ENCODE measurements at regions not wholly inside any gene's neighbourhood (a gene's known extent, or its start where the extent isn't known, plus 50 kb on each side); places are given as distances from the start of the nearest gene placed in this dataset.
"Not testable (repeated sequence)": the region's sequence is repeated elsewhere in the genome, so short reads cannot be mapped to it uniquely, and the experiment has no call there.

DNA sequence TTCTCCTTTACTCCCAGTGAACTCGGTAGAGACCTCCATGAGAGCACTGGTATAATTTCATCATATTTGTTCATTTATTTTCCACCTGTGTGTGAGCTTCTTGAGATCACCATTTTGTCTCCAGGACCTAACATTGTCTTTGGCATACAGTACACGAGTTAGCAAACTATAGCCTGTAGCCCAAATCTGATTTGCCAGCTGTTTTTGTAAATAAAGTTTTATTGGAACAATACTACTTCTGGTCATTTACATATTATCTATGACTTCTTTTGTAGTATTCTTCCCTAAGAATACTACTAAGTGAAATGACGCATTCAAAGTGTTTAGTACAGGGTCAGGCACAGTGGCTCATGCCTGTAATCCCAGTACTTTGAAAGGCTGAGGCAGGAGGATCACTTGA lies 449.5 kb downstream of the PLPP3 start:
- intact Hi-C loops (cut with DNase I) = no loop called here
- no peak for DNase-seq (ENCODE audit: low spot score)

DNA sequence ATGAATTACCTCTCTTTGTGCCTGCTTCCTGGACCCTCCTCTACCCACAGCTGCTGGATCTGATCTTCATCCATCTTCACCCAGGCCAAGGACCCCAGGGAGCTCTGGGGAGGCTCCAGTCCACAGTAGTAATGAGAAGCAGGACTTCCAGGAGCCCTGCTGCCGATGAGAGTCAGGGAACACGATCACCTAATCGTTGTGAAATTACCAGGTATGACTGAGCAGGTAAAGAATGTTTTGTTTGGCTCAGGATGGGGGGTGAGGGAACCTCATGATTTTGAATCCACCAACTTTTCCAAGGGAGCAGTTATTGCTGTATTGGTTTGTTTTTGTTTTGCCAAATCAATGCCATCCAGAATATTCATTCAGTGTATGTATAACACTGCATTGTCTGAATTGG lies 454.0 kb downstream of the PLPP3 start:
- intact Hi-C loops (cut with DNase I) = no loop called here
- no peak for DNase-seq (ENCODE audit: low spot score)

DNA sequence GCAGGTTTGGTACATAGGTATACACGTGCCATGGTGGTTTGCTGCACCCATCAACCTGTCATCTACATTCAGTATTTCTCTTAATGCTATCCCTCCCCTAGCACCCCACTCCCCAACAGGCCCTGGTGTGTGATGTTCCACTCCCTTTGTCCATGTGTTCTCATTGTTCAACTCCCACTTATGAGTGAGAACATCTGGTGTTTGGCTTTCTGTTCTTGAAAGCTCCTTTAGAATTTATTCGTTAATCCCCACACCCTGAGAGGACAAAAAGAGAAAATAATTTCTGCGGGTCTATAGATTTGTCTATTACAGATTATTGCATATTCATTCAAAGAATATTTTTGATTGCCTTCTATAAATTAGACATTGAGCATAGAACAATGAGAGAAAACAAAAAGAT lies 455.5 kb downstream of the PLPP3 start:
- no peak for DNase-seq (ENCODE audit: low spot score)
- intact Hi-C loops (cut with DNase I) = no loop called here

- intact Hi-C loops (cut with DNase I) = no loop called here
Measured at GRCh38 chr1:56123421-56123820, 455.9 kb downstream of the PLPP3 start.

DNA sequence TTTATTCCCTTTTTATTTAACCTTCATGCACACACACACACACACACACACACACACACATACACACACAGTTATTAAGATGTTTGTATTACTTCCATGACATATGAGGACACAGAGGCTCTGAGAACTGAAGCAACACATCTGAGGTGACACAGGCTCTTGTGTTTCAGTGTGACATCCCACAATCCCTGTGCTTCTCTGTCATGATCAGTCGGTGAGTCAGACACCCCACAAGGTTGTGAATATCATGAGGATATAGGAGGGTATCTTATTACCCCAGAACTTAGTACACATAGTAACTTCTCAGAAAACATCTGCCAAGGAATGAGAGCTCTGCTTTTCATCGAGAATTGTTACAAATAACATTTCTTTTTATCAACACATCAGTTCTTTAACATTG lies 459.3 kb downstream of the PLPP3 start:
- no peak for DNase-seq (ENCODE audit: low spot score)
- intact Hi-C loops (cut with DNase I) = no loop called here

More at GRCh38 chr1:56123421-56123820, 455.9 kb downstream of the PLPP3 start:
- DNase-seq (ENCODE audit: low spot score) = no peak

GRCh38 chr1:56118676-56119075 lies 460.7 kb downstream of the PLPP3 start:
- DNase-seq (ENCODE audit: low spot score); intact Hi-C loops (cut with DNase I): not testable (repeated sequence)

- no peak for DNase-seq (ENCODE audit: low spot score)
- intact Hi-C loops (cut with DNase I) = no loop called here
Measured at GRCh38 chr1:56115701-56116100, 463.7 kb downstream of the PLPP3 start.

GRCh38 chr1:56113679-56114078 lies 465.7 kb downstream of the PLPP3 start:
- no peak for DNase-seq (ENCODE audit: low spot score)
- intact Hi-C loops (cut with DNase I) = no loop called here

GRCh38 chr1:56107275-56107638 lies 472.1 kb downstream of the PLPP3 start:
- intact Hi-C loops (cut with DNase I) = no loop called here

DNA sequence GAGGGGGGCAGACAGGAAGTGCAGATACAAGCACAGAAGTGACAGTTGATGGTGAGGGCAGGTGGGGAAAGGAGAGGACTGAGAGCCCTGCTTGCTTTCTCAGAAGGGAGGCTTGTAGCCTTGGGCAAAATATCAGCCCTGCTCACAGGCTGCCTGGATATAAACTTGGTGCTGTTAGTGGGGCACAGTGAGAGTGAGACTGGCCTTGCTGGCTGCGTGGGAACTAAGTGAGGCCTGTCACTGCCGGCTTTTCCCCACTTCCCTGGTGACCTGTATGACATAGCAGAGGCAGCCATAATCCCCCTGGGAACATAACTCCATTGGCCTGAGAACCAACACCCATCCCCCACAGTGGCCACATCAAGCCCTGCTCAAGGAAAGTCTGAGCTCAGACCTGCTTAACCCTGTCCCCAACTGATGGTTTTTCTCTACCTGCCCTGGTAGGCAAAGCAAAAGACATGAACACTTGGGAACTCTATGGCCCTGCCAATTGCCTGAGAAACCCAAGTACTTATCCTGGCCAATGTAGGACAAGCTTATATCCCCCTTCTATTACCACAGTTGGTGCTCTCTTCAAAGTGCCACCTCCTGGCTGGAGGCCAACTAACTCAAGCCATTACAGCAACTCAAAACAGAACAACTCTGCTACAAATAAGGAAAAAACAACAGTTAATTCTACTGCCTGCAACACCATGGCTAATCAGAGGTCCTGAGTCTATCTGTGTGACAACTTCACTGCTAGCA lies 472.7 kb downstream of the PLPP3 start:
- intact Hi-C loops (cut with DNase I) = no loop called here
- no peak for DNase-seq (ENCODE audit: low spot score)

More at GRCh38 chr1:56107275-56107638, 472.1 kb downstream of the PLPP3 start:
- DNase-seq (ENCODE audit: low spot score) = no peak

DNA sequence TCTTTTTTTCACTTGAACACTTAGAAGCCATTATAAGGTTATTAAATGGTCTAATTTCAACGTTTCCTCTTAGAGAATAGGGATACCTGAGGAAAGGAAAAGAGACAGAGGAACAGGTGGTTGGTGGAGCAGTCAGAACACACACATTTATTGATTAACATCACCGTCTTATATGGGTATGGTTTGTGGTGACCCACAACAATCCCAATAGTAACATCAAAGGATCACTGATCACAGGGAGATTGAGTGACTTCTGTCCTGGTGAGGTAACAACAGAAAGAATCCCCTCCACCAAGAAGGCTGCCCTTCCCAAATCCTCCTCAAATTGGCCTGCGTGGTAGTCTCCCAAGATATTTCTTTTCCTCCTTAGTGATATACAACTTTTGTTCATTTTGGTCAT lies 474.0 kb downstream of the PLPP3 start:
- DNase-seq (ENCODE audit: low spot score) = no peak
- intact Hi-C loops (cut with DNase I) = no loop called here

DNA sequence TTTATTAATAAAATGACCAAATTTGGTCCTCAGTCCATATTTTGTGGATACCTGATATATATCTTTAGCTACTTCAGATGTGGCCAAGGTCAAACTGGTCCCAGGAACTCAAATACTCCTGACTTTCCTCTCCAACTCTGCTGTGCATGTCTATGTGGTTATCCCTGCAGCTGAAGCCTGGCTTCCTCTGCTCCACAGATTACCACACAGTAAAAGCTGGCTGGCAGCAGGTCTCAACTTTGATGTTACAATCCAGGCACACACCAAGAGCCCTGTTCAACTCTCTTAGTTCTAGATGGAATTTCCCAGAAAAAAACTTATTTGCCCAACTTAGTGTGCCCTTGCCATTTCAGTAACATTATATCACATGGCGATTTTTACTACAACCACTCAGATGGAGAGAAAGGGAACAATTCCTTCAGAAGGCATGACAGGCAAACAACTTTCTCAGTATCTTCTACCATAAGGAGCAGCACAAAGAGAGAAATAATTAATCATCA lies 479.5 kb downstream of the PLPP3 start:
- intact Hi-C loops (cut with DNase I) = no loop called here
- DNase-seq (ENCODE audit: low spot score) = no peak

DNA sequence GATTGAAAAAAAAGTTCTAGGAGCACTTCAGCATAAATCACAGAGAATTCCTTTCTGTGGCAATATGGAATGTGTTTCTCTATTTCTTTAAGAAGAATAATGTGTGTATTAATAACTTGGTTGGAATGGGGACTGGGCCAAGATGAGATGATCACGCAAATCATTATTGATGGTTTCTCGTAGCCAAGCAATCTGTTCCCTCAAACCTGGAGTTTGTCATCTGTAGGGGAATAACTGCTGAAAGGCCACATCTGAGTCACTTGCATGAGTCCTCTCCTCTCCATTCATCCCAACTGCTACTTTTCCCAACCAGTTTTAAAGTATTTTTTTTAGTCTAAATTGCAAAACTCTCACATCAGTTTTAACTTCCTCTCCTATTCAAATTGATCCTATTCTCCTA lies 480.4 kb downstream of the PLPP3 start:
- no peak for DNase-seq (ENCODE audit: low spot score)
- intact Hi-C loops (cut with DNase I) = no loop called here

GRCh38 chr1:56097713-56098112 lies 481.6 kb downstream of the PLPP3 start:
- no peak for DNase-seq (ENCODE audit: low spot score)
- intact Hi-C loops (cut with DNase I) = no loop called here

GRCh38 chr1:56095696-56096665 lies 483.4 kb downstream of the PLPP3 start:
- intact Hi-C loops (cut with DNase I) = no loop called here
- DNase-seq (ENCODE audit: low spot score) = no peak

DNA sequence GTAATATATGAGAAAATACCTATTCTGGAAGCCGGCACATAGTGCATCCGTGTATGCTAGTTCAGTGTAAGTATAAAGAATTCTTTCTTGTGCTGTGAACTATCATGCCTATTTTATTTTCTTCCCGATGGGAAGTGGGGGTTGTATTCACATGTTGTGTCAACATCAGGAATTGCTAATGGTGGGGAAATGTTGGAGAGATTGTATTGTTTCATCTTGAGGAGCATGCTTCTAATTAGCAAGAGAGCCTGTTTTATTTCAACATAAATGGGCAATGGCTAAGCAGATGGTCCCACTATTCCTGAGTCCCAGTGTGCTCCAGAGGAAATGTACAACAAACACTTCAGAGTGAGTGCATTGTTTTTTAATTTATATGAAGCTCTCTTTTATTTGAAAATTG lies 485.2 kb downstream of the PLPP3 start:
- intact Hi-C loops (cut with DNase I) = no loop called here

GRCh38 chr1:56092684-56093570 lies 486.4 kb downstream of the PLPP3 start:
- DNase-seq (ENCODE audit: low spot score) = no peak
- intact Hi-C loops (cut with DNase I) = no loop called here

More for the DNA sequence above, 485.2 kb downstream of the PLPP3 start:
- no peak for DNase-seq (ENCODE audit: low spot score)

DNA sequence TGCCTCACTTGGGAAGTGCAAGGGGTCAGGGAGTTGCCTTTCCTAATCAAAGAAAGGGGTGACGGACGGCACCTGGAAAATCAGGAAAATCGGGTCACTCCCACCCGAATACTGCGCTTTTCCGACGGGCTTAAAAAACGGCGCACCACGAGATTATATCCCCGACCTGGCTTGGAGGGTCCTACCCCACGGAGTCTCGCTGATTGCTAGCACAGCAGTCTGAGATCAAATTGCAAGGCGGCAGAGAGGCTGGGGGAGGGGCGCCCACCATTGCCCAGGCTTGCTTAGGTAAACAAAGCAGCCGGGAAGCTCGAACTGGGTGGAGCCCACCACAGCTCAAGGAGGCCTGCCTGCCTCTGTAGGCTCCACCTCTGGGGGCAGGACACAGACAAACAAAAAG lies 489.5 kb downstream of the PLPP3 start:
- DNase-seq (ENCODE audit: low spot score); intact Hi-C loops (cut with DNase I): not testable (repeated sequence)

DNA sequence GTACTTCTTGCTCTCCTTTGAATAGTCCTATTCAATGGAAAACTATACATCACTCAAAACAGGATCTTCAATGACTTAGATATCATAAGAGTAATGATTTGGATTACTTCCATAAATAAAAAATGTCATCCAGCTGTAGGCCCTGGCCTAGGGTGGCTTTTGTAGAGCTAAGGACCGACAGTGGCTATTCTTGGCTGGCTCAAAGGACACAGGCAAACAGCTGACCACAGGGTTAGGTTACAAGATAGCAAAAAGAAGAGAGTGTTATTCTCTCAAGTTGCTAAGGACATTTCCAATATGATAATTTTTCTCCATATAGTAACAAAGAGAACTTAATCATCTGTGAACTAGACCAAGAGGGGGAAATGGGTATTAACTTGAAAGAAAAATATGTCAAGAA lies 495.1 kb downstream of the PLPP3 start:
- intact Hi-C loops (cut with DNase I) = loop anchor here (5.0 kb wide), 1 partner anchor 63 kb away; no protein-coding TSS in a partner anchor
- DNase-seq (ENCODE audit: low spot score) = no peak

Measured in cardiac septum (tissue), 1 donor.